NCI-H2081 treated with DMSO at 0.1 percent for 48 hours (cell line): ENCODE measurements at regions not wholly inside any gene's neighbourhood (a gene's known extent, or its start where the extent isn't known, plus 50 kb on each side); places are given as distances from the start of the nearest gene placed in this dataset.
"Not testable (repeated sequence)": the region's sequence is repeated elsewhere in the genome, so short reads cannot be mapped to it uniquely, and the experiment has no call there.

Source experiments
- DNase-seq: peaks from one replicate; lab custom pipeline; 2025; lab: John Stamatoyannopoulos, UW

- DNase-seq: no peak
Observed at GRCh38 chr4:18733961-18734360, 712.4 kb upstream of the LCORL start.

GRCh38 chr4:18722748-18723191 is 701.2 kb upstream of the LCORL start:
- no peak for DNase-seq

- no peak for DNase-seq
Observed at GRCh38 chr4:18698119-18698883, 676.7 kb upstream of the LCORL start.

GRCh38 chr4:18695733-18696527 is 674.4 kb upstream of the LCORL start:
- no peak for DNase-seq

GRCh38 chr4:18691431-18692200 is 670.1 kb upstream of the LCORL start:
- DNase-seq: no peak

- no peak for DNase-seq
Observed at GRCh38 chr4:18690291-18690955, 668.9 kb upstream of the LCORL start.

GRCh38 chr4:18689308-18690115 is 668.0 kb upstream of the LCORL start:
- no peak for DNase-seq

GRCh38 chr4:18688351-18688750 is 666.8 kb upstream of the LCORL start:
- not testable (repeated sequence) for DNase-seq

GRCh38 chr4:18686338-18687037 is 664.9 kb upstream of the LCORL start:
- no peak for DNase-seq

GRCh38 chr4:18684932-18685331 is 663.4 kb upstream of the LCORL start:
- DNase-seq: no peak

- DNase-seq: no peak
Observed at GRCh38 chr4:18676526-18676915, 655.0 kb upstream of the LCORL start.

- no peak for DNase-seq
Observed at GRCh38 chr4:18675586-18676525, 654.3 kb upstream of the LCORL start.

GRCh38 chr4:18670034-18670433 is 648.5 kb upstream of the LCORL start:
- no peak for DNase-seq

GRCh38 chr4:18669390-18669789 is 647.8 kb upstream of the LCORL start:
- DNase-seq: no peak

GRCh38 chr4:18666322-18666721 is 644.8 kb upstream of the LCORL start:
- DNase-seq: no peak

GRCh38 chr4:18664171-18664570 is 642.6 kb upstream of the LCORL start:
- no peak for DNase-seq

- DNase-seq: no peak
Observed at GRCh38 chr4:18645351-18645750, 623.8 kb upstream of the LCORL start.

GRCh38 chr4:18641334-18641733 is 619.8 kb upstream of the LCORL start:
- DNase-seq: no peak

- DNase-seq: no peak
Observed at GRCh38 chr4:18638031-18638430, 616.5 kb upstream of the LCORL start.
